Naive thymus-derived CD8-positive, alpha-beta T cell (primary cell): ENCODE measurements at regions not wholly inside any gene's neighbourhood (a gene's known extent, or its start where the extent isn't known, plus 50 kb on each side); places are given as distances from the start of the nearest gene placed in this dataset.

Experiments
- ATAC-seq, 2 donors: fragments of 150-1000 bp; cut with Tn5 transposase in 1 of 2; sonication (Bioruptor Pico), chemical (Tn5 transposase) in 1 of 2; 1 replicate in 1 of 2; 2 replicates in 1 of 2; pipeline ENCODE4 v1.10.0; 2021; ENCODE audit warnings: mild to moderate bottlenecking in 2 of 2, moderate library complexity in 2 of 2
- POLR2A ChIA-PET: fragments of 350-600 bp; sonication (Branson Sonifier 250); formaldehyde crosslinking; loops from one replicate; lab custom pipeline; 2021; ENCODE audit warnings: antibody characterized with exemption; lab: Charles Lee
- DNase-seq, 10 donors: peaks; one replicate each; pipeline versions ENCODE4 v3.0.0 to v3.0.0-alpha.2; 2020 to 2022
- H3K27ac Mint-ChIP-seq, 10 donors: one replicate each; pipeline ENCODE4 v1.8.0; 2020 to 2022; ENCODE audit warnings: mild to moderate bottlenecking in 10 of 10, mixed read lengths in 10 of 10, moderate library complexity in 4 of 10, inconsistent platforms in 1 of 10
- H3K27me3 Mint-ChIP-seq, 5 donors: one replicate each; pipeline ENCODE4 v1.8.0; 2021 to 2022; ENCODE audit warnings: mixed read lengths in 5 of 5
- H3K36me3 Mint-ChIP-seq, 3 donors: one replicate each; pipeline ENCODE4 v1.8.0; 2020 to 2022; ENCODE audit warnings: mixed read lengths in 3 of 3, mild to moderate bottlenecking in 2 of 3, inconsistent platforms in 1 of 3
- H3K4me1 Mint-ChIP-seq, 4 donors: one replicate each; pipeline ENCODE4 v1.8.0; 2021 to 2022; ENCODE audit warnings: mixed read lengths in 4 of 4
- H3K4me3 Mint-ChIP-seq, 10 donors: one replicate each; pipeline ENCODE4 v1.8.0; 2020 to 2022; ENCODE audit warnings: mild to moderate bottlenecking in 10 of 10, mixed read lengths in 10 of 10, moderate library complexity in 6 of 10, inconsistent platforms in 1 of 10
- H3K9me3 Mint-ChIP-seq, 9 donors: one replicate each; pipeline ENCODE4 v1.8.0; 2020 to 2022; ENCODE audit warnings: mixed read lengths in 9 of 9, mild to moderate bottlenecking in 3 of 9, inconsistent platforms in 1 of 9, moderate library complexity in 1 of 9

GRCh38 chr12:59080101-59080500 lies 159.8 kb upstream of the LRIG3 start:
- DNase-seq (no peak), ATAC-seq (no peak)
- POLR2A ChIA-PET: no interaction called here
- H3K36me3 Mint-ChIP-seq: no peaks in the 10 kb centered on the region
- H3K4me3 Mint-ChIP-seq: no peak overlapping the region
- H3K27ac Mint-ChIP-seq: no peak overlapping the region
- H3K27me3 Mint-ChIP-seq: peaks cover 0 to 5% (median 3%) of the 10 kb centered on the region in 5 donors
- peaks cover 0 to 3% (median 0%) of the 10 kb centered on the region in 9 donors for H3K9me3 Mint-ChIP-seq
- no peaks in the 10 kb centered on the region for H3K4me1 Mint-ChIP-seq

GRCh38 chr12:59079472-59079871 lies 159.2 kb upstream of the LRIG3 start:
- Mint-ChIP-seq H3K4me3 (no peak overlapping the region), H3K36me3 (no peaks in the 10 kb centered on the region), H3K27ac (no peak overlapping the region), H3K4me1 (no peaks in the 10 kb centered on the region), H3K9me3 (peaks cover 0 to 3% (median 0%) of the 10 kb centered on the region in 9 donors), H3K27me3 (peaks cover 0 to 9% (median 3%) of the 10 kb centered on the region in 5 donors)
- POLR2A ChIA-PET: no interaction called here
- DNase-seq: no peak
- no peak for ATAC-seq

- Mint-ChIP-seq H3K4me1 (no peaks in the 10 kb centered on the region), H3K27me3 (peaks cover 0 to 9% (median 4%) of the 10 kb centered on the region in 5 donors), H3K4me3 (no peak overlapping the region), H3K9me3 (peaks cover 0 to 3% (median 0%) of the 10 kb centered on the region in 9 donors), H3K27ac (no peak overlapping the region), H3K36me3 (no peaks in the 10 kb centered on the region)
- ATAC-seq (no peak), DNase-seq (no peak)
- POLR2A ChIA-PET: no interaction called here
These were observed 158.7 kb upstream of the LRIG3 start for GRCh38 chr12:59079002-59079401.

- H3K36me3 Mint-ChIP-seq: no peaks in the 10 kb centered on the region
- DNase-seq (no peak), ATAC-seq (no peak)
- H3K4me1 Mint-ChIP-seq: no peaks in the 10 kb centered on the region
- peaks cover 0 to 9% (median 0%) of the 10 kb centered on the region in 5 donors for H3K27me3 Mint-ChIP-seq
- H3K9me3 Mint-ChIP-seq: peaks cover 0 to 3% (median 0%) of the 10 kb centered on the region in 9 donors
- H3K4me3 Mint-ChIP-seq: no peak overlapping the region
- POLR2A ChIA-PET: no interaction called here
- H3K27ac Mint-ChIP-seq: no peak overlapping the region
These were observed 157.5 kb upstream of the LRIG3 start for GRCh38 chr12:59077575-59078426.

GRCh38 chr12:59077153-59077552 lies 156.8 kb upstream of the LRIG3 start:
- peaks cover 0 to 9% (median 0%) of the 10 kb centered on the region in 5 donors for H3K27me3 Mint-ChIP-seq
- DNase-seq (no peak), ATAC-seq (no peak)
- no peaks in the 10 kb centered on the region for H3K36me3 Mint-ChIP-seq
- H3K4me1 Mint-ChIP-seq: no peaks in the 10 kb centered on the region
- H3K4me3 Mint-ChIP-seq: no peak overlapping the region
- POLR2A ChIA-PET: no interaction called here
- peaks cover 0 to 3% (median 0%) of the 10 kb centered on the region in 9 donors for H3K9me3 Mint-ChIP-seq
- no peak overlapping the region for H3K27ac Mint-ChIP-seq

- Mint-ChIP-seq H3K4me3 (no peak overlapping the region), H3K36me3 (no peaks in the 10 kb centered on the region), H3K27me3 (peaks cover 0 to 9% (median 1%) of the 10 kb centered on the region in 5 donors), H3K27ac (no peak overlapping the region), H3K4me1 (no peaks in the 10 kb centered on the region), H3K9me3 (peaks cover 0 to 3% (median 0%) of the 10 kb centered on the region in 9 donors)
- no peak for ATAC-seq
- DNase-seq: no peak
- POLR2A ChIA-PET: no interaction called here
These were observed 156.3 kb upstream of the LRIG3 start for GRCh38 chr12:59076622-59077021.

- no peak for DNase-seq
- no peak overlapping the region for H3K4me3 Mint-ChIP-seq
- ATAC-seq: no peak
- H3K4me1 Mint-ChIP-seq: no peaks in the 10 kb centered on the region
- peaks cover 0 to 9% (median 1%) of the 10 kb centered on the region in 5 donors for H3K27me3 Mint-ChIP-seq
- no peak overlapping the region for H3K27ac Mint-ChIP-seq
- POLR2A ChIA-PET: no interaction called here
- peaks cover 0 to 3% (median 0%) of the 10 kb centered on the region in 9 donors for H3K9me3 Mint-ChIP-seq
- no peaks in the 10 kb centered on the region for H3K36me3 Mint-ChIP-seq
These were observed 155.7 kb upstream of the LRIG3 start for GRCh38 chr12:59075968-59076490.

- Mint-ChIP-seq H3K9me3 (peaks cover 0 to 5% (median 0%) of the 10 kb centered on the region in 9 donors), H3K36me3 (no peaks in the 10 kb centered on the region), H3K27me3 (peaks cover 0 to 9% (median 1%) of the 10 kb centered on the region in 5 donors), H3K4me1 (no peaks in the 10 kb centered on the region), H3K4me3 (no peak overlapping the region), H3K27ac (no peak overlapping the region)
- ATAC-seq: no peak
- POLR2A ChIA-PET: no interaction called here
- DNase-seq: no peak
These were observed 154.8 kb upstream of the LRIG3 start for GRCh38 chr12:59075141-59075540.

GRCh38 chr12:59070322-59070933 lies 150.1 kb upstream of the LRIG3 start:
- Mint-ChIP-seq H3K4me1 (no peaks in the 10 kb centered on the region), H3K36me3 (no peaks in the 10 kb centered on the region), H3K9me3 (peaks cover 0 to 5% (median 0%) of the 10 kb centered on the region in 9 donors), H3K27ac (no peak overlapping the region), H3K27me3 (peaks cover 0 to 8% (median 4%) of the 10 kb centered on the region in 5 donors), H3K4me3 (no peak overlapping the region)
- ATAC-seq (no peak), DNase-seq (no peak)
- POLR2A ChIA-PET: no interaction called here

GRCh38 chr12:59069516-59069915 lies 149.2 kb upstream of the LRIG3 start:
- DNase-seq: no peak
- peaks cover 0 to 7% (median 3%) of the 10 kb centered on the region in 5 donors for H3K27me3 Mint-ChIP-seq
- H3K4me1 Mint-ChIP-seq: no peaks in the 10 kb centered on the region
- POLR2A ChIA-PET: no interaction called here
- H3K27ac Mint-ChIP-seq: no peak overlapping the region
- H3K36me3 Mint-ChIP-seq: no peaks in the 10 kb centered on the region
- peaks cover 0 to 5% (median 0%) of the 10 kb centered on the region in 9 donors for H3K9me3 Mint-ChIP-seq
- H3K4me3 Mint-ChIP-seq: no peak overlapping the region
- no peak for ATAC-seq

- POLR2A ChIA-PET: no interaction called here
- DNase-seq: no peak
- H3K9me3 Mint-ChIP-seq: peaks cover 0 to 5% (median 0%) of the 10 kb centered on the region in 9 donors
- no peaks in the 10 kb centered on the region for H3K4me1 Mint-ChIP-seq
- no peak for ATAC-seq
- peaks cover 0 to 7% (median 1%) of the 10 kb centered on the region in 5 donors for H3K27me3 Mint-ChIP-seq
- H3K27ac Mint-ChIP-seq: no peak overlapping the region
- no peak overlapping the region for H3K4me3 Mint-ChIP-seq
- H3K36me3 Mint-ChIP-seq: no peaks in the 10 kb centered on the region
These were observed 148.1 kb upstream of the LRIG3 start for GRCh38 chr12:59068436-59068835.

GRCh38 chr12:59067083-59067482 lies 146.8 kb upstream of the LRIG3 start:
- no peak for DNase-seq
- no peak overlapping the region for H3K4me3 Mint-ChIP-seq
- peaks cover 0 to 5% (median 0%) of the 10 kb centered on the region in 9 donors for H3K9me3 Mint-ChIP-seq
- ATAC-seq: no peak
- no peaks in the 10 kb centered on the region for H3K36me3 Mint-ChIP-seq
- peaks cover 0 to 7% (median 1%) of the 10 kb centered on the region in 5 donors for H3K27me3 Mint-ChIP-seq
- POLR2A ChIA-PET: no interaction called here
- H3K4me1 Mint-ChIP-seq: no peaks in the 10 kb centered on the region
- H3K27ac Mint-ChIP-seq: no peak overlapping the region

GRCh38 chr12:59066445-59066844 lies 146.1 kb upstream of the LRIG3 start:
- H3K27me3 Mint-ChIP-seq: peaks cover 0 to 4% (median 1%) of the 10 kb centered on the region in 5 donors
- H3K9me3 Mint-ChIP-seq: peaks cover 0 to 5% (median 0%) of the 10 kb centered on the region in 9 donors
- H3K36me3 Mint-ChIP-seq: no peaks in the 10 kb centered on the region
- H3K4me3 Mint-ChIP-seq: no peak overlapping the region
- no peak overlapping the region for H3K27ac Mint-ChIP-seq
- POLR2A ChIA-PET: no interaction called here
- no peaks in the 10 kb centered on the region for H3K4me1 Mint-ChIP-seq
- no peak for ATAC-seq
- DNase-seq: no peak
